Myocyte (in vitro differentiated cells): ENCODE measurements at regions not wholly inside any gene's neighbourhood (a gene's known extent, or its start where the extent isn't known, plus 50 kb on each side); places are given as distances from the start of the nearest gene placed in this dataset.
"Not testable (repeated sequence)": the region's sequence is repeated elsewhere in the genome, so short reads cannot be mapped to it uniquely, and the experiment has no call there.

ENCODE experiments used
- DNase-seq: peaks from one replicate; pipeline ENCODE4 v3.0.0-alpha.2; 2012; ENCODE audit warnings: low read depth

DNA sequence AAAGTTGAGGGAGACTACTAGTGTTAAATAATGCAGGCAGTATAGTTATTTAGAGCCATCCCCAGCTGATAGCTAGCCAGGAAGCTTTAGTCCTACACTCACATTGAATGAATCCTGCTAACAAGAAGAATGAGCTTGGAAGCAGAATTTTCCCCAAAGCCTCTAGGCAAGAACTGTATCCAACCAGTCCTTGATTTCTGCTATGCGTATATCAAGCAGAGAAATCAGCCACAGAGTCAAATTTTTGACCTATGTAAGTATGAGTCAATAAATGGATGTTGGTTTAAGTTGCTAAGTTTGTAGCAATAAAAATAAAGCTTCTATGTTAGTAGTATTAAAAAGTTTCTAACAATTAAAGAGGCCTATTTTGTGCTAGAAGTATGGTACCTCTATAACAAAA is 672.1 kb upstream of the CHD1 start:
- DNase-seq: no peak

- no peak for DNase-seq
These were observed 662.0 kb upstream of the CHD1 start for GRCh38 chr5:99590806-99591205.

- no peak for DNase-seq
These were observed 660.6 kb upstream of the CHD1 start for GRCh38 chr5:99589424-99589823.

DNA sequence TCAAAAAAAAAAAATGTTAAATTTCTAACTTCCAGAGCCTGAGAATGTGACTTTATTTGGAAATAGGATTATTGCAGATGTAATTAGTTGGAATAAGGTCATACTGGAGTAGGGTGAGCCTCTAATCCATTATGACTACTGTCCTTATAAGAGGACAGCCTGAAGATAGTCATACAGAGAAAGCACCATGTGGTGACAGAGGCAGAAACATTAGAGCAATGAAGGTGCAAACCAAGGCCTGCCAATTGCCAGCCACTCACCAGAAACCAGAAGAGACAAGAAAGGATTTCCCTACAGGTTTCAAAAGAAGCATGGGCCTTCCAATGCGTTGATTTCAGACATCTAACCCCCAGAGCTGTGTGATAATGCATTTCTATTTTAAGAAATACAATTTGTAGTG is 659.2 kb upstream of the CHD1 start:
- no peak for DNase-seq

GRCh38 chr5:99586878-99587277 is 658.1 kb upstream of the CHD1 start:
- no peak for DNase-seq

- not testable (repeated sequence) for DNase-seq
These were observed 652.4 kb upstream of the CHD1 start for GRCh38 chr5:99581204-99581603.

DNA sequence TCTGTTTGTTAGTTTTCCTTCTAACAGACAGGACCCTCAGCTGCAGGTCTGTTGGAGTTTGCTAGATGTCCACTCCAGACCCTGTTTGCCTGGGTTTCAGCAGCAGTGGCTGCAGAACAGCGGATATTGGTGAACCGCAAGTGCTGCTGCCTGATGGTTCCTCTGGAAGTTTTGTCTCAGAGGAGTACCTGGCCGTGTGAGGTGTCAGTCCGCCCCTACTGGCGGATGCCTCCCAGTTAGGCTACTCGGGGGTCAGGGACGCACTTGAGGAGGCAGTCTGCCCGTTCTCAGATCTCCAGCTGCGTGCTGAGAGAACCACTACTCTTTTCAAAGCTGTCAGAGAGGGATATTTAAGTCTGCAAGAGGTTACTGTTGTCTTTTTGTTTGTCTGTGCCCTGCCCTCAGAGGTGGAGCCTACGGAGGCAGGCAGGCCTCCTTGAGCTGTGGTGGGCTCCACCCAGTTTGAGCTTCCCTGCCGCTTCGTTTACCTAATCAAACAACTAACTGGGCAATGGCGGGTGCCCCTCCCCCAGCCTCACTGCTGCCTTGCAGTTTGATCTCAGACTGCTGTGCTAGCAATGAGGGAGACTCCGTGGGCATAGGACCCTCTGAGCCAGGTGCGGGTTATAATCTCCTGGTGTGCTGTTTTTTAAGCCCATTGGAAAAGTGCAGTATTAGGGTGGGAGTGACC is 634.3 kb upstream of the CHD1 start:
- DNase-seq: not testable (repeated sequence)

- DNase-seq: no peak
These were observed 624.5 kb upstream of the CHD1 start for GRCh38 chr5:99553211-99553810.

GRCh38 chr5:99544356-99544755 is 615.5 kb upstream of the CHD1 start:
- no peak for DNase-seq

GRCh38 chr5:99543841-99544240 is 615.0 kb upstream of the CHD1 start:
- DNase-seq: peak; percentile 46

- not testable (repeated sequence) for DNase-seq
These were observed 605.4 kb upstream of the CHD1 start for GRCh38 chr5:99534241-99534640.

DNA sequence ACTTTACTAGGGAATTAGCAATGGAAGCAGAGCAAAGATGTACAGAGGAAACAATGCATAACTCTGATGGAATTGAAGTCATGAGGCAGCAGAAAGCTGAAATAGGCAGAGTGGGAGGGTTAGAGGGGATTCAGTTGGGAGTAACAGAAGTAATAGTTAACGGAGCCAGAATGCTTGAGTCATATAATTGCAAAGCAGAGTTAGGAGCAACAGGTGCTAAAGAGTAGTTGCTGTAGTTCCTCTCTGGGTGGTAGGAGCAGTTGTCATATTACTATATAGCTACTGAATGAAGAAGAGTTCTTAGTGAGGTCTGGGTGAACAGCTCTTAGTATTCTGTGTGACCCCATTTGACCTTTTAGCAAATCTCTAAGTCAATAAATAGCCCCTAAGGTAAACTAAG is 592.9 kb upstream of the CHD1 start:
- DNase-seq: peak; percentile 3

- DNase-seq: not testable (repeated sequence)
These were observed 587.2 kb upstream of the CHD1 start for GRCh38 chr5:99515864-99516490.

DNA sequence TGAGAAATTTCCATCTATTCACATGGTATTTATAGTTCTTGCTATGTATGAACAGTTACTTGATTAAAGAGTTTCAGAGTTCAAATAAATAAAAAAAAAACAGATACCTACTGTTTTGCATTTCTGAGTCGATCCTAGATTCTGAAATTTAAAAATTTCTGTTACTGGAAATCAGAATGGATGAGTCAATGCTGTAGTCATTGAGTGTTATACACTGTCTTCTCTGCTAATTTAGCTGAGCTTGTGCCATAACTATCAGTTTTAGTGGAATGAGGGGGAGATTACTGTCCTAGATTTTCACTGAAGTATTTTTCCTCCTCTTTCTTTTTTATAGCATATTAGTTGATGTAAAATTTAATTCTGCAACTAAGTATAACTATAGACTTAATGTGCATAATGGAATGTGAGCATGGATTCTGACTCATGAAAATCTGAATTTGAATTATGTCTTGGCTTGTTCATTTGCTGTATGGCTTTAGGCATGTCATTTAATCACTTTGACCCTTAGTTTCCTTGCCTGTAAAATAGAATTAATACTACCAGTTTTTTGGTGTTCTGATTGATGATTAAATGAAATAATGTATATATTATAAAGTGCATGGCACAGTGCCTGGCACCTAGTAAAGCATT is 581.5 kb upstream of the CHD1 start:
- not testable (repeated sequence) for DNase-seq

DNA sequence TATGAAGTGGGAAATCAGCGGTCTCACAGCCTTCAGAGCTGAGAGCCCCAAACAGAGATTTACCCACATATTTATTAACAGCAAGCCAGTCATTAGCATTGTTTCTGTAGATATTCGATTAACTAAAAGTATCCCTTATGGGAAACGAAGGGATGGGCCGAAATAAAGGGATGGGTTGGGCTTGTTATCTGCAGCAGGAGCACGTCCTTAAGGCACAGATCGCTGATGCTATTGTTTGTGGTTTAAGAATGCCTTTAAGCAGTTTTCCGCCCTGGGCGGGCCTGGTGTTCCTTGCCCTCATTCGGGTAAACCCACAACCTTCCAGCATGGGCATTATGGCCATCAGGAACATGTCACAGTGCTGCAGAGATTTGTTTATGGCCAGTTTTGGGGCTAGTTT is 580.3 kb upstream of the CHD1 start:
- not testable (repeated sequence) for DNase-seq

DNA sequence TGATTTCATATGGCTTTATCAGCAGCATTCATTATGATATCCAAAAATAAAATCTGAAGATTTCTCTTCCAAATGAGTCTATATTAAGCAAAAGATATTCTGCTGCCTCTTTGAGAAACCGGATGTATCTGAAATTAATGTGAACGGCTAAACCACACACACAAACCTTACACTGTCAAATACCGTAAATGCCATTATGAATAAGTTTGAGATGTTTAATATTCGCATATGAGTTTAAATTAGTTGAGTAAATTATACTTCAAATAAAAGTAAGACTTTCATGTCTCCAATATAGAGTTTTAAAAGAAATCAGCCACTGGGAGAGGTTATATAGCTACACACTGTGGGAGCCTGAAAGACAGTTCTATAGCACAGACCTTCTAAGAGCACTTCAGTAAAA is 566.6 kb upstream of the CHD1 start:
- DNase-seq: not testable (repeated sequence)

GRCh38 chr5:99478450-99478849 is 549.6 kb upstream of the CHD1 start:
- DNase-seq: not testable (repeated sequence)

DNA sequence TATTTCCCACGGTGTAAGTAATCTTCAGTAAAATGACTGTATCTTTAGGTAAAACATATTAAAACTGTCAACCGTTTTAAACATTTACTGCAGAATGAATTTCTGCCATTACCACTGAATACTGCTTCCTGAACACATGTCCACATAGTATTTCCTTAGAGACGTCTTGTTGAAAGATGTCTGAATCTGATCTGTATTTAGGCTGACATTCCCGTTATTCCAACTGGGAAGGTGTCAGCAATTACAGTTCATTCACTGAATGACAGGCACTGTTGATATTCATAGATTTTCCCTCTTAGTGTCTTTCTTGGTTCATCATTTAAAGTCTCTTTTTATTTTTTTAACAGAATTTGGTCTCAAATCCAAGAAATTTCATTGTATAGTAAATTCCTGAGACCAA is 544.5 kb upstream of the CHD1 start:
- not testable (repeated sequence) for DNase-seq

GRCh38 chr5:99471726-99472125 is 542.9 kb upstream of the CHD1 start:
- not testable (repeated sequence) for DNase-seq

DNA sequence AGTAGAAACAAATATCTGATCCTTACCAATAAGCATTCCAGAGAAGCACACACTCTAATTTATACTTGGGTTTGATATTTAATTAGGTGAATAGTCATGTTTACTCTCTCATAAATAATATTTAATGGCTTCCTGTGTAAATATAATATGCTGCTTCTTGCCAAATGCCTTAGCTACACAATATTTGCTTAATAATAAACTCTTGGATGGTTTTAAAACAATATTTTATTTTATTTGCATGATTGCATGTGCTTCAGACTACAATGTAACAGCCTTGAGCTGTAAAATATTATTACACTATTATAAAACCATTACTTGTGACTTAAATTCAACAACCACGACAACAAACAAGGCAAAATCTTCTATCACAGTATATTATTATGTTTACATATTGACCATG is 542.4 kb upstream of the CHD1 start:
- not testable (repeated sequence) for DNase-seq

- DNase-seq: not testable (repeated sequence)
These were observed 541.8 kb upstream of the CHD1 start for GRCh38 chr5:99470636-99471035.

- DNase-seq: no peak
These were observed 531.9 kb upstream of the CHD1 start for GRCh38 chr5:99460701-99461100.
